ENCODE measurements at regions not wholly inside any gene's neighbourhood (a gene's known extent, or its start where the extent isn't known, plus 50 kb on each side); places are given as distances from the start of the nearest gene placed in this dataset.

DNA sequence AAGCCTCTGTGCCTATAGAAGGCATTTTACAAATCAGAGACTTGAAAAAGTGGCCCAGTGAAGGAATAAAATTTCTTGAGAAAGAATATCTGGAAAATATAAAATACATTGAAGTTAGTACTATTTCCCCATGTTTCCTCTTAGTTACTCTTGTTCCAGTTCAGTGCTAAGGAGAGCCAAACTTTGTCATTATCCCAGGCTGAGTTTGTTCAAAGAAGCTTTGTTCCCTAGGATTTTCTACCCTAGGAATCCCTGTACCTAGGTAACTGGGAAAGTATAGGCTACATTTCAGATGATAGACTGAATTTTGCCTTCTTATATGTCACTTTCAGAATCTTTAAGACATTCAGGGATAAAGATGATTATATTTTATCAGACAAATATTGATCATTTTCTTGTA lies 1395.7 kb upstream of the MAP3K7 start:
- Histone ChIP-seq H3K4me3 (ENCODE audit: low read depth, low read length) (no peak overlapping the region), H3K27ac (ENCODE audit: low read depth, low read length) (no peak overlapping the region), H3K9me3 (ENCODE audit: control insufficient read depth, insufficient read depth, low read length) (no peaks in the 10 kb centered on the region), H3K27me3 (ENCODE audit: control insufficient read depth, insufficient read depth, low read length) (no peaks in the 10 kb centered on the region)
- ChIA-PET CTCF (no interaction called here), POLR2A (no interaction called here)
- TF ChIP-seq, protein P1, sequence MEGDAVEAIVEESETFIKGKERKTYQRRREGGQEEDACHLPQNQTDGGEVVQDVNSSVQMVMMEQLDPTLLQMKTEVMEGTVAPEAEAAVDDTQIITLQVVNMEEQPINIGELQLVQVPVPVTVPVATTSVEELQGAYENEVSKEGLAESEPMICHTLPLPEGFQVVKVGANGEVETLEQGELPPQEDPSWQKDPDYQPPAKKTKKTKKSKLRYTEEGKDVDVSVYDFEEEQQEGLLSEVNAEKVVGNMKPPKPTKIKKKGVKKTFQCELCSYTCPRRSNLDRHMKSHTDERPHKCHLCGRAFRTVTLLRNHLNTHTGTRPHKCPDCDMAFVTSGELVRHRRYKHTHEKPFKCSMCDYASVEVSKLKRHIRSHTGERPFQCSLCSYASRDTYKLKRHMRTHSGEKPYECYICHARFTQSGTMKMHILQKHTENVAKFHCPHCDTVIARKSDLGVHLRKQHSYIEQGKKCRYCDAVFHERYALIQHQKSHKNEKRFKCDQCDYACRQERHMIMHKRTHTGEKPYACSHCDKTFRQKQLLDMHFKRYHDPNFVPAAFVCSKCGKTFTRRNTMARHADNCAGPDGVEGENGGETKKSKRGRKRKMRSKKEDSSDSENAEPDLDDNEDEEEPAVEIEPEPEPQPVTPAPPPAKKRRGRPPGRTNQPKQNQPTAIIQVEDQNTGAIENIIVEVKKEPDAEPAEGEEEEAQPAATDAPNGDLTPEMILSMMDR (IDR thresholded peaks at IDR 0.05; ENCODE audit: low read depth, low read length), result no peak
- no peak for DNase-seq (ENCODE audit: low read depth, low spot score)

DNA sequence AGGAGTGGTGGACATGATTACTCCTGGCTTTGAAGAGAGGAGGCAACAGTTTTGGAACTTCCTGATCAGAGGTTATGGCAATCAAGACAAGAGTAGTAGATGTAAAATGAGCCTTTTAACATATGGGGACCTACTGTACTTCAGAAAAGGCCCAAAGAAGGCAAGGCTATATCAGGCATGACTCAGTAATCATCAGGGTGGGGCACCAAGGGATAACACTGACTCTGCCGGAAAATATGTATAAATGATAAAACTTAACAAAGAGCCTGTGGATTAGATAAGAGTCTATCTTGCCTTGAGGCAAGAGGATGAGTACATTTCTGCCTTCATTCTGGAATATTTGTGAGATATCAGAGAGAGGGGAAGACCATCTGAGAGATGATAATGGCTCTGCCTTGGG lies 1389.9 kb upstream of the MAP3K7 start:
- ChIA-PET POLR2A (no interaction called here), CTCF (no interaction called here)
- Histone ChIP-seq H3K4me3 (ENCODE audit: low read depth, low read length) (no peak overlapping the region), H3K9me3 (ENCODE audit: control insufficient read depth, insufficient read depth, low read length) (no peaks in the 10 kb centered on the region), H3K27me3 (ENCODE audit: control insufficient read depth, insufficient read depth, low read length) (no peaks in the 10 kb centered on the region), H3K27ac (ENCODE audit: low read depth, low read length) (no peak overlapping the region)
- TF ChIP-seq, protein P1 (IDR thresholded peaks at IDR 0.05; ENCODE audit: low read depth, low read length), result no peak
- no peak for DNase-seq (ENCODE audit: low read depth, low spot score)

DNA sequence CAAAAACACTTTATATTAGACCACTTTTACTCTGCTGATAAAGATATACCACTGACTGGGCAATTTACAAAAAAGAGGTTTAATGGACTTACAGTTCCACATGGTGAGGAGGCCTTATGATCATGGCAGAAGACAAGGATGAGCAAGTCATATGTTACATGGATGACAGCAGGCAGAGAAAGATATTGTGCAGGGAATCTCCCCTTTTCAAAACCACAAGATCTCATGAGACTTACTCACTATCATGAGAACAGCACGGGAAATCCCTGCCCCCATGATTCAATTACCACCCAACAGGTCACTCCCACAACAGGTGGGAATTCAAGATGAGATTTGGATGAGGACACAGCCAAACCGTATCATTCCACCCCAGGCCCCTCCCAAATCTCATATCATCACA lies 1383.8 kb upstream of the MAP3K7 start:
- TF ChIP-seq, protein P1 (IDR thresholded peaks at IDR 0.05; ENCODE audit: low read depth, low read length), result no peak
- DNase-seq (ENCODE audit: low read depth, low spot score), result no peak
- Histone ChIP-seq H3K27ac (ENCODE audit: low read depth, low read length) (no peak overlapping the region), H3K9me3 (ENCODE audit: control insufficient read depth, insufficient read depth, low read length) (peaks cover 8% of the 10 kb centered on the region), H3K4me3 (ENCODE audit: low read depth, low read length) (no peak overlapping the region), H3K27me3 (ENCODE audit: control insufficient read depth, insufficient read depth, low read length) (no peaks in the 10 kb centered on the region)
- ChIA-PET POLR2A (no interaction called here), CTCF (no interaction called here)

DNA sequence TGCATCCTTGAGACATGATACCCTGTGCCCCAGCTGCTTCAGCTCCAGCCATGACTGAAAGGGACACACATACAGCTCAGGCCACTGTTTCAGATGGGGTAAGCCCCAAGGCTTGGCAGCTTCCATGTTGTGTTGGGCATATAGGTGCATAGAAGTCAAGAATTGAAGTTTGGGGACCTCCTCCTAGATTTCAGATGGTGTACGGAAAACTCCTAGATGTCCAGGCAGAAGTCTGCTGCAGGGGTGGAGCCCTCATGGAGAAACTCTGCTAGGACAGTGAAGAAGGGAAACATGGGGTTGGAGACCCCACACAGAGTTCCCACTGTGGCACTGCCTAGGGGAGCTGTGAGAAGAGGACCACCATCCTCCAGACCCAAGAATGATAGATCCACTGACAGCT lies 1379.0 kb upstream of the MAP3K7 start:
- POLR2A ChIA-PET, result no interaction called here

DNA sequence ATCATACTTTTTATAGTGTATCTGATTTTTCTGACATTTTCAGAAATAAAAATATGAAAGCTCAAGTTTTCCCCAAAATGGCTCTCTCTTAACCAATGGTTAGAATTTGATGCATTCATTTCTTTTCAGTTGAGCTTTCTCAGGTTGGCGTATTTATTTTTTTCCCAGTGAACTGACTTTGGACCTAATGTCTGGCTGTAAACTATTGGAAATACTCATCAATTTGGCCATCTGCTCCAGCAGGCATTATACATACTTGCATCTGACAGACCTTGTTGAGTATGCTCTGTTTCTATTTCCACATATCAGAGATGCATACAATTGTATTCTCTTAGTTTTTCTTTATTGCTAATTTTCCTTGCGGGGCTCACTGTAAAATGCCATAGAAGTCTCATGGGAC lies 1374.8 kb upstream of the MAP3K7 start:
- no peak overlapping the region for H3K4me3 ChIP-seq (ENCODE audit: low read depth, low read length)
- POLR2A ChIA-PET, result no interaction called here
- peaks cover 10% of the 10 kb centered on the region for H3K9me3 ChIP-seq (ENCODE audit: control insufficient read depth, insufficient read depth, low read length)
- DNase-seq (ENCODE audit: low read depth, low spot score), result no peak
- H3K27me3 ChIP-seq (ENCODE audit: control insufficient read depth, insufficient read depth, low read length), result no peaks in the 10 kb centered on the region
- CTCF ChIA-PET, result interaction anchor here (0.6 kb wide), 1 partner anchor 461 kb away, joined by 3 read pairs; no protein-coding TSS in a partner anchor
- no peak overlapping the region for H3K27ac ChIP-seq (ENCODE audit: low read depth, low read length)
- TF ChIP-seq, protein P1 (IDR thresholded peaks at IDR 0.05; ENCODE audit: low read depth, low read length), result no peak

More for the DNA sequence above, 1379.0 kb upstream of the MAP3K7 start:
- Histone ChIP-seq H3K4me3 (ENCODE audit: low read depth, low read length) (no peak overlapping the region), H3K27me3 (ENCODE audit: control insufficient read depth, insufficient read depth, low read length) (no peaks in the 10 kb centered on the region), H3K9me3 (ENCODE audit: control insufficient read depth, insufficient read depth, low read length) (peaks cover 10% of the 10 kb centered on the region), H3K27ac (ENCODE audit: low read depth, low read length) (no peak overlapping the region)
- CTCF ChIA-PET, result no interaction called here
- TF ChIP-seq, protein P1 (IDR thresholded peaks at IDR 0.05; ENCODE audit: low read depth, low read length), result no peak
- DNase-seq (ENCODE audit: low read depth, low spot score), result no peak

Measured in AG04450 (cell line).